Heart right ventricle (tissue), 16 donors: ENCODE measurements at regions not wholly inside any gene's neighbourhood (a gene's known extent, or its start where the extent isn't known, plus 50 kb on each side); places are given as distances from the start of the nearest gene placed in this dataset.

Experiments
- ATAC-seq, 8 donors: fragments of 200-7000 bp; cut with Tn5 transposase; one replicate each; pipeline ENCODE4 v1.9.1; 2020; ENCODE audit warnings: mild to moderate bottlenecking in 8 of 8, moderate library complexity in 8 of 8, moderate number of reproducible peaks in 1 of 8
- DNase-seq, 2 donors: peaks; one replicate each; pipeline ENCODE4 v3.0.0-alpha.2; 2020
- H3K27ac ChIP-seq, 10 donors: fragments of 200-600 bp; sonication (generic) in 2 of 10; one replicate each; pipeline versions ENCODE4 v1.5.0 to v1.8.0; 2020 to 2022; ENCODE audit warnings: mild to moderate bottlenecking in 3 of 10
- H3K27me3 ChIP-seq, 7 donors: fragments of 200-600 bp; one replicate each; pipeline ENCODE4 v1.8.0; 2021 to 2022; ENCODE audit warnings: mild to moderate bottlenecking in 2 of 7
- H3K36me3 ChIP-seq, 9 donors: fragments of 200-600 bp; sonication (generic) in 1 of 9; one replicate each; pipeline versions ENCODE4 v1.5.0 to v1.8.0; 2020 to 2022; ENCODE audit warnings: mild to moderate bottlenecking in 2 of 9
- H3K4me1 ChIP-seq, 9 donors: fragments of 200-600 bp; sonication (generic) in 1 of 9; one replicate each; pipeline versions ENCODE4 v1.5.0 to v1.8.0; 2020 to 2022; ENCODE audit warnings: mild to moderate bottlenecking in 4 of 9
- H3K4me3 ChIP-seq, 10 donors: fragments of 200-600 bp; sonication (generic) in 2 of 10; one replicate each; pipeline versions ENCODE4 v1.5.0 to v1.8.0; 2020 to 2022; ENCODE audit warnings: mild to moderate bottlenecking in 7 of 10, moderate library complexity in 2 of 10
- H3K9me3 ChIP-seq, 11 donors: fragments of 200-600 bp in 10 of 11; sonication (generic) in 2 of 11; one replicate each; pipeline versions ENCODE4 v1.5.0 to v1.8.0; 2013 to 2022; ENCODE audit warnings: mild to moderate bottlenecking in 2 of 11, control low read depth in 1 of 11, moderate library complexity in 1 of 11
- CTCF ChIP-seq, 9 donors: fragments of 200-600 bp; sonication (generic) in 2 of 9; IDR thresholded peaks; one replicate each; pipeline versions ENCODE4 v1.5.0 to v1.8.0; 2021 to 2022; ENCODE audit warnings: antibody characterized with exemption in 9 of 9, mild to moderate bottlenecking in 5 of 9, moderate library complexity in 1 of 9
- WGBS, 2 donors: extraction: QIAGEN DNeasy Blood & Tissue Kit; methylation state at CpG; one replicate each; pipeline ENCODE4 v1.1.7; 2013; ENCODE audit warnings: inconsistent platforms in 1 of 2; 5-methylcytosine and 5-hydroxymethylcytosine counted together
- intact Hi-C, 10 donors: fragments of 100-400 bp; cut with DNase I; formaldehyde crosslinking; loops; one replicate each; pipeline versions ENCODE4 v1.11.1 to v1.14.2; 2022
- donor health status: Arrhythmogenic right ventricular cardiomyopathy.
- donor health status: ischemic (EF 13 %, LVEDD 7.1; RV severe dilation, severe dysfunction).
- donor health status: healthy with polysubstance abuse.
- donor health status: DM: no; HTN: yes; CAD: no.
- donor health status: DM: no; HTN: no; CAD: no.
- donor health status: ischemic (EF 25% LVEDD 6.9; RV normal size, moderate dysfunction).
- donor health status: ischemic (EF 25% LVEDD 5.7; RV mildly dilated, moderate dysfunction).
- donor health status: healthy.
- donor health status: DM: yes; HTN: yes; CAD: no.
- donor health status: Ischemic cardiomyopathy.
- donor health status: ischemic (EF 35%, LVEDD 5.7; RV mildly dilated, moderate dysfunction).
- donor health status: nonischemic (EF 11% LVEDD 7.7; RV severe dilation, severe dysfunction).
- donor health status: DM: yes; HTN: yes; CAD: no.
- donor health status: PGD.
- donor health status: ischemic (EF 29% LVEDD 5.4; RV normal size, mild dysfunction).
- donor health status: nonischemic (EF 23%, LVEDD 6.1; RV moderate dilation, normal function).

GRCh38 chr7:16933296-16934279, 51.8 kb upstream of the AGR3 start:
- 81 to 85% methylated on average over 5 of the region's 5 CpGs for WGBS, 2 donors
- intact Hi-C loops = loop anchor here in 2 of 10 donors (5.0 to 10.0 kb wide), 2 partner anchors 44 to 59 kb away; no protein-coding TSS in a partner anchor
- DNase-seq = no peak

GRCh38 chr7:16934722-16935340, 53.0 kb upstream of the AGR3 start:
- intact Hi-C loops = loop anchor here in 2 of 10 donors (5.0 to 10.0 kb wide), 2 partner anchors 42 to 60 kb away; no protein-coding TSS in a partner anchor
- H3K4me1 ChIP-seq = peaks cover 0 to 20% (median 0%) of the 10 kb centered on the region in 9 donors
- H3K9me3 ChIP-seq = no peaks in the 10 kb centered on the region
- H3K36me3 ChIP-seq = no peaks in the 10 kb centered on the region
- 94 to 95% methylated on average over 6 of the region's 6 CpGs for WGBS, 2 donors
- no peak for DNase-seq
- no peaks in the 10 kb centered on the region for H3K27me3 ChIP-seq
- no peak overlapping the region for H3K4me3 ChIP-seq
- TF ChIP-seq CTCF (IDR thresholded peaks at IDR 0.05) = no peak
- no peak for ATAC-seq
- H3K27ac ChIP-seq = no peak overlapping the region

More at GRCh38 chr7:16933296-16934279, 51.8 kb upstream of the AGR3 start:
- Histone ChIP-seq H3K36me3 (no peaks in the 10 kb centered on the region), H3K27me3 (no peaks in the 10 kb centered on the region), H3K4me1 (peaks cover 0 to 31% (median 0%) of the 10 kb centered on the region in 9 donors), H3K27ac (no peak overlapping the region), H3K4me3 (no peak overlapping the region), H3K9me3 (no peaks in the 10 kb centered on the region)
- ATAC-seq = peak in 3 of 8 donors; percentile 29 to 45 (median 38)
- TF ChIP-seq CTCF (IDR thresholded peaks at IDR 0.05) = no peak

- no peak for TF ChIP-seq CTCF (IDR thresholded peaks at IDR 0.05)
- no peaks in the 10 kb centered on the region for H3K27me3 ChIP-seq
Observed at GRCh38 chr7:16935341-16935735, 53.6 kb upstream of the AGR3 start.

More at GRCh38 chr7:16935341-16935735, 53.6 kb upstream of the AGR3 start:
- DNase-seq = no peak
- 96 to 99% methylated on average over 1 of the region's 1 CpG for WGBS, 2 donors
- ATAC-seq = no peak
- no peaks in the 10 kb centered on the region for H3K9me3 ChIP-seq
- intact Hi-C loops = loop anchor here in 1 of 10 donors (10.0 kb wide), 1 partner anchor 61 kb away; no protein-coding TSS in a partner anchor
- no peaks in the 10 kb centered on the region for H3K36me3 ChIP-seq
- peaks cover 0 to 16% (median 0%) of the 10 kb centered on the region in 9 donors for H3K4me1 ChIP-seq
- H3K27ac ChIP-seq = no peak overlapping the region
- no peak overlapping the region for H3K4me3 ChIP-seq
